HEK293 (cell line): ENCODE measurements at regions not wholly inside any gene's neighbourhood (a gene's known extent, or its start where the extent isn't known, plus 50 kb on each side); places are given as distances from the start of the nearest gene placed in this dataset.

Source experiments
- CTCF ChIA-PET: fragments of 350-600 bp; formaldehyde crosslinking; extraction: SDS; loops from one replicate; lab custom pipeline; 2021; ENCODE audit warnings: antibody characterized with exemption; lab: Yijun Ruan, JAX
- POLR2A ChIA-PET: fragments of 300-600 bp; formaldehyde crosslinking; extraction: SDS; loops from one replicate; lab custom pipeline; 2020; ENCODE audit warnings: antibody characterized with exemption, inconsistent platforms; lab: Yijun Ruan, JAX
- H3K27ac ChIP-seq: fragments of 200-500 bp; sonication (Bioruptor generic); 2 replicates; pipeline ENCODE4 v1.5.1; 2014; ENCODE audit warnings: low read depth, low read length, control low read depth, inconsistent platforms; ENCODE audit errors: extremely low read depth
- H3K36me3 ChIP-seq, 2 experiments: fragments of 200-500 bp in 1 of 2; sonication (Bioruptor generic) in 1 of 2; 1 replicate in 1 of 2; 2 replicates in 1 of 2; pipeline ENCODE4 v1.5.1; 2014 to 2017; ENCODE audit warnings: inconsistent platforms in 2 of 2, low read length in 2 of 2; ENCODE audit not compliant: control insufficient read depth in 2 of 2, insufficient read depth in 1 of 2
- H3K4me1 ChIP-seq: fragments of 200-500 bp; sonication (Bioruptor generic); 2 replicates; pipeline ENCODE4 v1.5.1; 2014; ENCODE audit warnings: mild to moderate bottlenecking, low read length, inconsistent platforms; ENCODE audit not compliant: control insufficient read depth, insufficient read depth
- H3K4me3 ChIP-seq: 2 replicates; pipeline ENCODE4 v1.5.1; 2011; ENCODE audit warnings: low read depth, mild to moderate bottlenecking, control low read depth, low read length, moderate library complexity
- H3K9me3 ChIP-seq: fragments of 200-500 bp; sonication (Bioruptor generic); 2 replicates; pipeline ENCODE4 v1.5.1; 2014; ENCODE audit warnings: low read depth, low read length, inconsistent platforms; ENCODE audit not compliant: control insufficient read depth, insufficient read depth
- KLF1 ChIP-seq: fragments of 450-650 bp; formaldehyde crosslinking; IDR thresholded peaks from 2 replicates; pipeline ENCODE4 v1.5.1; 2016; ENCODE audit warnings: missing biosample characterization, missing genetic modification characterization
- KLF10 ChIP-seq: fragments of 450-650 bp; IDR thresholded peaks from 2 replicates; pipeline ENCODE4 v1.5.1; 2018; ENCODE audit warnings: missing biosample characterization, mild to moderate bottlenecking, missing genetic modification characterization
- REPIN1 ChIP-seq: fragments of 450-650 bp; formaldehyde crosslinking; IDR thresholded peaks from 2 replicates; pipeline ENCODE4 v1.5.1; 2017; ENCODE audit warnings: missing biosample characterization, missing genetic modification characterization, low read depth
- ZNF112 ChIP-seq: fragments of 450-650 bp; formaldehyde crosslinking; IDR thresholded peaks from 2 replicates; pipeline ENCODE4 v1.5.0; 2017; ENCODE audit warnings: missing biosample characterization, missing genetic modification characterization
- ZNF146 ChIP-seq: fragments of 450-650 bp; formaldehyde crosslinking; IDR thresholded peaks from 2 replicates; pipeline ENCODE4 v1.5.1; 2016; ENCODE audit warnings: missing biosample characterization, missing genetic modification characterization
- ZNF350 ChIP-seq: fragments of 450-650 bp; formaldehyde crosslinking; IDR thresholded peaks from 2 replicates; pipeline ENCODE4 v1.5.0; 2017; ENCODE audit warnings: missing biosample characterization, mild to moderate bottlenecking, missing genetic modification characterization
- ZNF404 ChIP-seq: fragments of 450-650 bp; formaldehyde crosslinking; IDR thresholded peaks from 2 replicates; pipeline ENCODE4 v1.5.1; 2017; ENCODE audit warnings: missing biosample characterization, missing genetic modification characterization
- ZNF433 ChIP-seq: fragments of 450-650 bp; formaldehyde crosslinking; IDR thresholded peaks from 2 replicates; pipeline ENCODE4 v1.5.1; 2016; ENCODE audit warnings: missing biosample characterization, missing genetic modification characterization, low read depth
- ZNF510 ChIP-seq: fragments of 450-650 bp; formaldehyde crosslinking; IDR thresholded peaks from 2 replicates; pipeline ENCODE4 v1.5.1; 2018; ENCODE audit warnings: mild to moderate bottlenecking, missing genetic modification characterization, missing biosample characterization; ENCODE audit not compliant: insufficient replicate concordance
- ZNF548 ChIP-seq: fragments of 450-650 bp; formaldehyde crosslinking; IDR thresholded peaks from 2 replicates; pipeline ENCODE4 v1.5.1; 2016; ENCODE audit warnings: missing biosample characterization, missing genetic modification characterization
- ZNF549 ChIP-seq: fragments of 450-650 bp; IDR thresholded peaks from 2 replicates; pipeline ENCODE4 v1.5.1; 2018; ENCODE audit warnings: missing biosample characterization, missing genetic modification characterization, mild to moderate bottlenecking, inconsistent platforms, moderate library complexity
- ZNF560 ChIP-seq: fragments of 450-650 bp; formaldehyde crosslinking; IDR thresholded peaks from 2 replicates; pipeline ENCODE4 v1.5.1; 2017; ENCODE audit warnings: missing biosample characterization, missing genetic modification characterization, borderline replicate concordance
- ZNF677 ChIP-seq: fragments of 450-650 bp; IDR thresholded peaks from 2 replicates; pipeline ENCODE4 v1.5.0; 2018; ENCODE audit warnings: missing biosample characterization, mild to moderate bottlenecking, missing genetic modification characterization, moderate library complexity
- ZNF707 ChIP-seq: fragments of 450-650 bp; formaldehyde crosslinking; IDR thresholded peaks from 2 replicates; pipeline ENCODE4 v1.5.1; 2016; ENCODE audit warnings: missing biosample characterization, missing genetic modification characterization
- ZNF76 ChIP-seq: fragments of 450-650 bp; formaldehyde crosslinking; IDR thresholded peaks from 2 replicates; pipeline ENCODE4; 2016; ENCODE audit warnings: low read depth, missing biosample characterization, missing genetic modification characterization, borderline replicate concordance
- ZNF776 ChIP-seq: fragments of 450-650 bp; formaldehyde crosslinking; IDR thresholded peaks from 2 replicates; pipeline ENCODE4 v1.5.0; 2017; ENCODE audit warnings: missing biosample characterization, missing genetic modification characterization, borderline replicate concordance
- ZNF792 ChIP-seq: fragments of 450-650 bp; formaldehyde crosslinking; IDR thresholded peaks from 2 replicates; pipeline ENCODE4 v1.5.1; 2016; ENCODE audit warnings: missing biosample characterization, missing genetic modification characterization
- TF ChIP-seq, protein P1 (sequence below): fragments of 450-650 bp; formaldehyde crosslinking; IDR thresholded peaks from 2 replicates; pipeline ENCODE4 v1.5.1; 2016; ENCODE audit warnings: missing biosample characterization, missing genetic modification characterization
- TF ChIP-seq, protein P2 (sequence below): fragments of 450-650 bp; formaldehyde crosslinking; IDR thresholded peaks from 2 replicates; pipeline ENCODE4 v1.5.1; 2016; ENCODE audit warnings: missing biosample characterization, missing genetic modification characterization
- TF ChIP-seq, protein P3 (sequence below): fragments of 450-650 bp; formaldehyde crosslinking; IDR thresholded peaks from 2 replicates; pipeline ENCODE4 v1.5.1; 2016; ENCODE audit warnings: missing biosample characterization, missing genetic modification characterization, borderline replicate concordance
- TF ChIP-seq, protein P4 (sequence below): sonication (generic); formaldehyde crosslinking; IDR thresholded peaks from 2 replicates; pipeline ENCODE4 v1.8.1; 2022; ENCODE audit warnings: mild to moderate bottlenecking, moderate library complexity, missing genetic modification reagents
- TF ChIP-seq, protein P5 (sequence below): fragments of 450-650 bp; formaldehyde crosslinking; IDR thresholded peaks from 2 replicates; pipeline ENCODE4 v1.5.1; 2016; ENCODE audit warnings: missing biosample characterization, missing genetic modification characterization

DNA sequence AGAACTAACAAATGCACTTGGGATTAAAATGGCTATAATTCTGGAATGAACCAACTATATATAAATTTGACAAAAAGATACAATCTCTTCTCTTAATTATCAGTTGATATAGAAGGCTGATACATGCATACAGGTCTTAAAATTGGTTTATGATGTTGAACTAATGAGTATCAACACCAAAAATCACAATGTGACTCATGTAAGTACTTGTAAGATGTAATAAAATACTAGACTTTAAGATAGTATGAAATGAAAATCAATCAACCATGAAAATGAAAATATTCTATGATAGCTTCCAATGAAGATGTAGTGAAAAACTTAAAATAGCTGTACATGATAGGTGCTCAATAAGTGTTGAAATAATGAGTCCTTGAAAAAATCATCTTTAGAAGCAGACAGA is 116.6 kb upstream of the SOX5 start (continued):
- no peak for TF ChIP-seq KLF1 (tag by site-specific recombination)
- TF ChIP-seq ZNF792 (tag by site-specific recombination), result no peak
- TF ChIP-seq, protein P1, sequence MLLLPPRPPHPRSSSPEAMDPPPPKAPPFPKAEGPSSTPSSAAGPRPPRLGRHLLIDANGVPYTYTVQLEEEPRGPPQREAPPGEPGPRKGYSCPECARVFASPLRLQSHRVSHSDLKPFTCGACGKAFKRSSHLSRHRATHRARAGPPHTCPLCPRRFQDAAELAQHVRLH (tag by site-specific recombination), result no peak
- TF ChIP-seq ZNF433 (tag by site-specific recombination), result no peak
- no peak for TF ChIP-seq ZNF776 (tag by site-specific recombination)
- TF ChIP-seq ZNF76 (tag by site-specific recombination), result no peak

DNA sequence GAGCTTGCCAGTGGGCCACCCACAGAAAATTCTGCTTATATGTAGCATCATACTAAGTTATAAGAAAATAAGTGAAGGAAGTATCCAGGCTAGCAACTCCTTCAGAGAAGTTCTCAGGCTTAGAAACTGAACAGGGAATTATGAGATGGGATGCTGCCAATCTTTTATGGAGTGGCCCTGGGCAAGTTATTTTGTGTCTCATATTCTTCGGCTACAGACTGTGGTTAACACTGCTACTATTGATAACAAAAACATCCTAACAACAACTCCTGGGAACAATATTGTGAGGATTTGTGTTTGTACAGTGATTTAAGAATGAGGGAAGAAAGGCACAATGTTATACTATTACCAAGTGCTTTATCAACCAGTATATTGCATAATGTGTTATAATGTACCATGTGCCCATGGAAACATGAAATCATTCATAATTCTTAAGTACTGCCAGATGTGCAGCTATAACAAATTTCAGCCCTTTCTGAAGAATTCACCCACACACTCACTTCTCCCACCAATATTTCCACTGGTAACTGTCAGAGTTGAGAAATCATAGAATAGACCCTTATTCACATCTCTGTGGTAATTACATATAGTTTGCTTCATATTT is 113.3 kb upstream of the SOX5 start:
- Histone ChIP-seq H3K36me3 (no peaks in the 10 kb centered on the region), H3K4me3 (no peak overlapping the region), H3K4me1 (peaks cover 13% of the 10 kb centered on the region), H3K27ac (no peak overlapping the region), H3K9me3 (no peaks in the 10 kb centered on the region)
- POLR2A ChIA-PET, result interaction anchor here (0.6 kb wide), 1 partner anchor 29 kb away, joined by 5 read pairs; no protein-coding TSS in a partner anchor
- CTCF ChIA-PET, result interaction anchor here (0.9 kb wide), 1 partner anchor 10 kb away, joined by 3 read pairs; no protein-coding TSS in a partner anchor
- no peak for TF ChIP-seq ZNF549 (tag by site-specific recombination)
- no peak for TF ChIP-seq ZNF548 (tag by site-specific recombination)
- no peak for TF ChIP-seq ZNF707 (tag by site-specific recombination)
- TF ChIP-seq ZNF560 (tag by site-specific recombination), result no peak
- TF ChIP-seq KLF10 (tag by site-specific recombination), result no peak
- TF ChIP-seq ZNF350 (tag by site-specific recombination), result no peak
- TF ChIP-seq, protein P2, sequence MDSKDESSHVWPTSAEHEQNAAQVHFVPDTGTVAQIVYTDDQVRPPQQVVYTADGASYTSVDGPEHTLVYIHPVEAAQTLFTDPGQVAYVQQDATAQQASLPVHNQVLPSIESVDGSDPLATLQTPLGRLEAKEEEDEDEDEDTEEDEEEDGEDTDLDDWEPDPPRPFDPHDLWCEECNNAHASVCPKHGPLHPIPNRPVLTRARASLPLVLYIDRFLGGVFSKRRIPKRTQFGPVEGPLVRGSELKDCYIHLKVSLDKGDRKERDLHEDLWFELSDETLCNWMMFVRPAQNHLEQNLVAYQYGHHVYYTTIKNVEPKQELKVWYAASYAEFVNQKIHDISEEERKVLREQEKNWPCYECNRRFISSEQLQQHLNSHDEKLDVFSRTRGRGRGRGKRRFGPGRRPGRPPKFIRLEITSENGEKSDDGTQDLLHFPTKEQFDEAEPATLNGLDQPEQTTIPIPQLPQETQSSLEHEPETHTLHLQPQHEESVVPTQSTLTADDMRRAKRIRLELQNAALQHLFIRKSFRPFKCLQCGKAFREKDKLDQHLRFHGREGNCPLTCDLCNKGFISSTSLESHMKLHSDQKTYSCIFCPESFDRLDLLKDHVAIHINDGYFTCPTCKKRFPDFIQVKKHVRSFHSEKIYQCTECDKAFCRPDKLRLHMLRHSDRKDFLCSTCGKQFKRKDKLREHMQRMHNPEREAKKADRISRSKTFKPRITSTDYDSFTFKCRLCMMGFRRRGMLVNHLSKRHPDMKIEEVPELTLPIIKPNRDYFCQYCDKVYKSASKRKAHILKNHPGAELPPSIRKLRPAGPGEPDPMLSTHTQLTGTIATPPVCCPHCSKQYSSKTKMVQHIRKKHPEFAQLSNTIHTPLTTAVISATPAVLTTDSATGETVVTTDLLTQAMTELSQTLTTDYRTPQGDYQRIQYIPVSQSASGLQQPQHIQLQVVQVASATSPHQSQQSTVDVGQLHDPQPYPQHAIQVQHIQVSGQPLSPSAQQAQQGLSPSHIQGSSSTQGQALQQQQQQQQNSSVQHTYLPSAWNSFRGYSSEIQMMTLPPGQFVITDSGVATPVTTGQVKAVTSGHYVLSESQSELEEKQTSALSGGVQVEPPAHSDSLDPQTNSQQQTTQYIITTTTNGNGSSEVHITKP (tag by site-specific recombination), result no peak

DNA sequence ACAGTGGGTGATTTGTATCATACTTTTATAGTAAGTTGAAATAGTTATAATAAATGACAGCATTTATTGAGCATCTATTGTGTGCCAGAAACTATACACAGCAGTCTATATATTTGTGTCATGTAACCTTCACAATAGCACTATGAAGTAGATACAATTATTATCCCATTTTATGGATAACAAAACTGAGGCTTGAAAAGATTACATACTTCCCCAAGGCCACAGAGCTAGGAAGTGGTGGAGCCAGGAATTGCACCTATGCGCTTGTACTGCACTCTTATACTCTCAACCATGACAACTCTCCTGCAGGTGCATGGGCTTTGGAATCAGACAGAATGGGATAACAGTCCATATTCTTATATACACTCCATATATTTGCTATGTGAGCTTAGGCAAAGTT is 110.6 kb upstream of the SOX5 start:
- ChIA-PET CTCF (no interaction called here), POLR2A (no interaction called here)
- Histone ChIP-seq H3K36me3 (no peaks in the 10 kb centered on the region), H3K4me3 (no peak overlapping the region), H3K27ac (no peak overlapping the region), H3K4me1 (0 out of 2 replicates have a peak, but pooled peaks cover 2% of the 10 kb centered on the region), H3K9me3 (no peaks in the 10 kb centered on the region)
- TF ChIP-seq, protein P3, sequence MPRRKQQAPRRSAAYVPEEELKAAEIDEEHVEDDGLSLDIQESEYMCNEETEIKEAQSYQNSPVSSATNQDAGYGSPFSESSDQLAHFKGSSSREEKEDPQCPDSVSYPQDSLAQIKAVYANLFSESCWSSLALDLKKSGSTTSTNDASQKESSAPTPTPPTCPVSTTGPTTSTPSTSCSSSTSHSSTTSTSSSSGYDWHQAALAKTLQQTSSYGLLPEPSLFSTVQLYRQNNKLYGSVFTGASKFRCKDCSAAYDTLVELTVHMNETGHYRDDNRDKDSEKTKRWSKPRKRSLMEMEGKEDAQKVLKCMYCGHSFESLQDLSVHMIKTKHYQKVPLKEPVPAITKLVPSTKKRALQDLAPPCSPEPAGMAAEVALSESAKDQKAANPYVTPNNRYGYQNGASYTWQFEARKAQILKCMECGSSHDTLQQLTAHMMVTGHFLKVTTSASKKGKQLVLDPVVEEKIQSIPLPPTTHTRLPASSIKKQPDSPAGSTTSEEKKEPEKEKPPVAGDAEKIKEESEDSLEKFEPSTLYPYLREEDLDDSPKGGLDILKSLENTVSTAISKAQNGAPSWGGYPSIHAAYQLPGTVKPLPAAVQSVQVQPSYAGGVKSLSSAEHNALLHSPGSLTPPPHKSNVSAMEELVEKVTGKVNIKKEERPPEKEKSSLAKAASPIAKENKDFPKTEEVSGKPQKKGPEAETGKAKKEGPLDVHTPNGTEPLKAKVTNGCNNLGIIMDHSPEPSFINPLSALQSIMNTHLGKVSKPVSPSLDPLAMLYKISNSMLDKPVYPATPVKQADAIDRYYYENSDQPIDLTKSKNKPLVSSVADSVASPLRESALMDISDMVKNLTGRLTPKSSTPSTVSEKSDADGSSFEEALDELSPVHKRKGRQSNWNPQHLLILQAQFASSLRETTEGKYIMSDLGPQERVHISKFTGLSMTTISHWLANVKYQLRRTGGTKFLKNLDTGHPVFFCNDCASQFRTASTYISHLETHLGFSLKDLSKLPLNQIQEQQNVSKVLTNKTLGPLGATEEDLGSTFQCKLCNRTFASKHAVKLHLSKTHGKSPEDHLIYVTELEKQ (tag by site-specific recombination), result no peak
- no peak for TF ChIP-seq ZNF112 (tag by site-specific recombination)
- no peak for TF ChIP-seq ZNF677 (tag by site-specific recombination)
- TF ChIP-seq, protein P4, sequence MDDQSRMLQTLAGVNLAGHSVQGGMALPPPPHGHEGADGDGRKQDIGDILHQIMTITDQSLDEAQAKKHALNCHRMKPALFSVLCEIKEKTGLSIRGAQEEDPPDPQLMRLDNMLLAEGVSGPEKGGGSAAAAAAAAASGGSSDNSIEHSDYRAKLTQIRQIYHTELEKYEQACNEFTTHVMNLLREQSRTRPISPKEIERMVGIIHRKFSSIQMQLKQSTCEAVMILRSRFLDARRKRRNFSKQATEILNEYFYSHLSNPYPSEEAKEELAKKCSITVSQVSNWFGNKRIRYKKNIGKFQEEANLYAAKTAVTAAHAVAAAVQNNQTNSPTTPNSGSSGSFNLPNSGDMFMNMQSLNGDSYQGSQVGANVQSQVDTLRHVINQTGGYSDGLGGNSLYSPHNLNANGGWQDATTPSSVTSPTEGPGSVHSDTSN (CRISPR knock-in tag), result no peak
- TF ChIP-seq REPIN1 (tag by site-specific recombination), result no peak
- TF ChIP-seq, protein P5, sequence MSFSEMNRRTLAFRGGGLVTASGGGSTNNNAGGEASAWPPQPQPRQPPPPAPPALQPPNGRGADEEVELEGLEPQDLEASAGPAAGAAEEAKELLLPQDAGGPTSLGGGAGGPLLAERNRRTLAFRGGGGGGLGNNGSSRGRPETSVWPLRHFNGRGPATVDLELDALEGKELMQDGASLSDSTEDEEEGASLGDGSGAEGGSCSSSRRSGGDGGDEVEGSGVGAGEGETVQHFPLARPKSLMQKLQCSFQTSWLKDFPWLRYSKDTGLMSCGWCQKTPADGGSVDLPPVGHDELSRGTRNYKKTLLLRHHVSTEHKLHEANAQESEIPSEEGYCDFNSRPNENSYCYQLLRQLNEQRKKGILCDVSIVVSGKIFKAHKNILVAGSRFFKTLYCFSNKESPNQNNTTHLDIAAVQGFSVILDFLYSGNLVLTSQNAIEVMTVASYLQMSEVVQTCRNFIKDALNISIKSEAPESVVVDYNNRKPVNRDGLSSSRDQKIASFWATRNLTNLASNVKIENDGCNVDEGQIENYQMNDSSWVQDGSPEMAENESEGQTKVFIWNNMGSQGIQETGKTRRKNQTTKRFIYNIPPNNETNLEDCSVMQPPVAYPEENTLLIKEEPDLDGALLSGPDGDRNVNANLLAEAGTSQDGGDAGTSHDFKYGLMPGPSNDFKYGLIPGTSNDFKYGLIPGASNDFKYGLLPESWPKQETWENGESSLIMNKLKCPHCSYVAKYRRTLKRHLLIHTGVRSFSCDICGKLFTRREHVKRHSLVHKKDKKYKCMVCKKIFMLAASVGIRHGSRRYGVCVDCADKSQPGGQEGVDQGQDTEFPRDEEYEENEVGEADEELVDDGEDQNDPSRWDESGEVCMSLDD (tag by site-specific recombination), result no peak
- TF ChIP-seq ZNF510 (tag by site-specific recombination), result no peak
- TF ChIP-seq ZNF146, result no peak
- TF ChIP-seq ZNF404 (tag by site-specific recombination), result no peak
